Bone marrow (tissue), 2 donors: ENCODE measurements at regions not wholly inside any gene's neighbourhood (a gene's known extent, or its start where the extent isn't known, plus 50 kb on each side); places are given as distances from the start of the nearest gene placed in this dataset.
"Not testable (repeated sequence)": the region's sequence is repeated elsewhere in the genome, so short reads cannot be mapped to it uniquely, and the experiment has no call there.

Source experiments
- DNase-seq, 2 donors: peaks; one replicate each; lab custom pipeline; 2025; lab: John Stamatoyannopoulos, UW

- DNase-seq: no peak
Measured at GRCh38 chr15:35695003-35695402, 149.0 kb upstream of the DPH6 start.

GRCh38 chr15:35696767-35697231 is 150.8 kb upstream of the DPH6 start:
- DNase-seq: no peak

DNA sequence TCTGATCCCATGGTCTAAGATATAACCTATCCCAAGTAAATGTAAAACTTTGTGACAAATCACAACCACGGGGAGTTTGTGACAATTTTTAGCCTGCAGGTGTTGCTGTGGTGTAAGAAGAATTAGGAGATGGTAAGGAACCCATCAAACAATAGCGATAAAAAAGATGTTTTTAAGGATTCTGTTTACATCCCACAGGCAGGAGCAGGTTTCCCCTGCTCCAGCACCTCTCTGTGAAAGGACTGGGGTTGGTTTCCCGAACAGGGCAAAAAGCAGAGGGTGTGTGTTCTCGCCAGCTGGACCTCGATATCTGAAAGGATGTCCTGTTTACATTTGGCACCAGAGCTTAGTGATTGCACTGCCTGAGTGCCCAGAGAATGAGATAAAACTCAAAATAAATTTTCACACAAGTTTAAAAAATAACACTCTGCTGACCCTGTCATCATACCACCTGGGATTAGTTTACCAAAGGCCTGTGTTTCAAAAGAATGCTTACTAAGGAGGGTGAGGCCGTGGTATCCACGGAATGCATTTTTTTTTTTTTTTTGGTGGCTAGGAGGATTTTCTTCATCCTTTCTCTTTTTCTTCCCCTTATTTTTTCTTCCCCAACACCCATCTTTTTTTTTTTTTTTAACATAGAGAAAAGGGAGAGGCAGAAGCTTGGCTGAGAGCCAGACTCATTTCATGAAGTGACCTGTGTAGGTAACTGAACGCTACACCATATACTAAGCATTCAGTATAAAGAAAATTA is 151.8 kb upstream of the DPH6 start:
- DNase-seq: no peak

- DNase-seq: no peak
Measured at GRCh38 chr15:35698331-35698730, 152.4 kb upstream of the DPH6 start.

DNA sequence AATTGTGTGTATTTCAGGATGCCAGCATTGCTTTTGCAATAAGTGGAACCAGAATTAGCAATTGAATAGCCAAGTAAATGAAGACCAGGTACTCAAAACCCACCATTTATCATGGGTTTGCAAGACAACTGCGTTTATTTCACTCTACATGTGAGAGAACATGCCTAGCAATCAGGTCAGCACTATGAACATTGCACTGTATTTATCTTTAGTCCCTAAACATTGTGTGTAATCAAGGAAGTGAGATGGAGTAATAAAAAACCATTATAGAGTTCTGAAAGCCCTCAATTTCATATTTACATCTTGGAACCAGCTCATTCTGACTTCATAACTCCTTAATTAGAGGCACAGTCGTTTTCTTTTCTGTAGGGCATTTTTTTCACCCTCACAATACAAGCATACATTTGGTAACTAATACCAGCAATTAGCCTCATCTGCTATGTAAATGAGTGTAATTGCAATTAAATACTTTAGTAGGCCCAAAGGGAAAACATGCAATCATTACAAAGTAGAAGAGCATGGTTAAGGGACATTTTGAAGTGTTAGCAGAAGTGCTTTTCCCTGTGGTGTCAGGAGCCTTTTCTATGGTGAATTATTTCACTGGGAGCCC is 153.1 kb upstream of the DPH6 start:
- no peak for DNase-seq

- DNase-seq: not testable (repeated sequence)
Measured at GRCh38 chr15:35700091-35700593, 154.2 kb upstream of the DPH6 start.

- DNase-seq: no peak
Measured at GRCh38 chr15:35701402-35702046, 155.6 kb upstream of the DPH6 start.

DNA sequence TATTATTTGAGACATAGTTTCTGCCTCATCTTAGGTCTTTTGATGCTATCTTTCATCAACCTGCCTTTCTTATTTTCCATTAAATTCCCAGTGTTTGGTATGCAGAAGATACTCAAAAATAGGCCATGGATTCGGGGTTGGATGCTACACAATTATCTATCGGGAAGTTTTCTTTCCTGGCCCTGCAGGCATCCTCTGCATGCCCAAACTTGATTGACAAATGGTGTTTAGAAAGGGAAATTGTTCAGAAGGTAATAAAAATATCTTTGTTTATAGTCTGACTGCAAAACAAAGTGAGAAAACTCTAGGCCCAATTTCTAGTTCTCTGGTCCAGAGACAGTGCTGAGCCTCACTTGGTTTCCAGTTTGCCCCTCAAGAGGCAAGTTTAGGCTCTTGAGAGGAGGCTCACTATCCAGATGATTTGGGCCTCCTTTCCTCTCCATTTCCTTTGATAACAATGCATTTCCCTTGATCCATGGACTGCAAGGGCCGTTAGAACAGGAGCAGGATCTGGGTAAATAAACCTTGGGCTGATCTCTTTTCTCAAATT is 157.1 kb upstream of the DPH6 start:
- no peak for DNase-seq

- no peak for DNase-seq
Measured at GRCh38 chr15:35705030-35705883, 159.3 kb upstream of the DPH6 start.

GRCh38 chr15:35705884-35706585 is 160.1 kb upstream of the DPH6 start:
- DNase-seq: no peak

DNA sequence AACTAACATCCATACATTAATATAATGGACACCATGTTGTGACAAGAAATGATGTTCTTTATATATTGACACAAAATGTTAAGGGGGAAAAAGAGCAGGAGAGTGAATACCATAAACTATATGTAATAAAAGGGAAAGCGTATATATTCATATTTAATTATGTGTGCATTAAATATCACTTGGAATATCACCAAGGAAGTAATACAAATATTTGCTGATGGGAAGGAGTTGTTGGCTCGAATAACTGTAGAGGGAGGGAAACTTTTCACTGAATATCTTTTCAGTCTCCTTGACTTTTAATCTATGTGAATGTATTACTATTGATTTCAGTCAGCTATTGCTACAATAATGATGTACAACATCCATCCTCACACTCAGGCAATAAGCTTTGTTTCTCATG is 167.0 kb upstream of the DPH6 start:
- no peak for DNase-seq

DNA sequence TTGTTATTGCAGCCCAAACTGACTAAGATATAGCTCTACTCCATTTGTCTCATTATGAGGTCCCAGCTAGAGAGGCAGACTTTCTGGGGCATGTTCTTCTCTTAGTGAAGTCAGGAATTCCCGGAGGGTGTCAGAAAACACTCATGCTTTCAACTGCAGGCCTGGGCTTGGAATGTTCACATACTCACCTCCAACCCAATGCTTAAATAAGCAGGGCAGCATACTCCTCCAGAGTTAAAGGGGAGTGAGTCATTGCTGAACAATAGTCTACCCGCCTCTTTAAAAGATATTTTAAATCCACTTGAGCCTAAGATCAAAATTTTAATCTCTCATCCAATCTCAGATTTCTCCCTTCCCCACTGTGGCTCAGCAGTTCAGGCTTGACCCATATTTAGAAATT is 167.8 kb upstream of the DPH6 start:
- DNase-seq: no peak

DNA sequence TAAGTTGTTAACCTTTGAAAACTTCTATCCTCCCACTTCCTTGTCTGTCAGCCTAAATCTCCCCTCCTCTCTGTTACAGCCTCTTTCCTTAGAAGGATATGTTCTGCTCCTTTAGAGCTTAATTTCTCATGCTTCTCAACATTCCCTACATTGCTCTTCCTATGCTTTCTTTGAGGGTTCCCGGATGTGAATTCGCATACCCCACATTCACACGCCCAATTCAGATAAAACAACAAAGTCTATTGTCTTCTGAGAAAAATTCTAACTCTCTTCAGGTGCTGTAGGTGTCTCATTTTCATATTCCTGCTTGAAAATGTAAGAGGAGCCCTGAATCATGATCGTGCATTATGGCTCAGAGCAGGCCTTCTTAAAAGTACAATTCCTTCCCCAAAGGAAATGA is 171.8 kb upstream of the DPH6 start:
- DNase-seq: no peak

- DNase-seq: no peak
Measured at GRCh38 chr15:35720019-35720418, 174.1 kb upstream of the DPH6 start.

- no peak for DNase-seq
Measured at GRCh38 chr15:35720984-35721383, 175.0 kb upstream of the DPH6 start.

- no peak for DNase-seq
Measured at GRCh38 chr15:35721751-35722150, 175.8 kb upstream of the DPH6 start.

DNA sequence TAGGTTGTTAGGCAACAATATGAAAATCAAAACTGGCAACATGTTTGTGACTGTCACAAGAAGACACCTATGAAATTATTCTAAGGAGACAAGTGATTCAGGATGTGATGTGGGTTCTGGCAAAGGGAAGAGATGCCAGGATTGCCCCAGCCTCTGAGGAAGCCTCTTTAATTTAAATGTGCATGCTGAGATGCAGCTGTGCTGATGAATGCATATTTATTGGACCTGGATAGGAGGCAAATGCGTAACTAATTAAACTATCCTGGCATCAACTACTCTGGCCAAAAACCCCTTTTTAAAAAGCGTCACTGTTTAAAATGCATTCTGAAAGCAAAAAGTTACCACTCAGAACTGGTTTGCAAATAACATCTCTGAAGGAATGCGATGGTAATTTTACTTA is 176.5 kb upstream of the DPH6 start:
- DNase-seq: no peak

DNA sequence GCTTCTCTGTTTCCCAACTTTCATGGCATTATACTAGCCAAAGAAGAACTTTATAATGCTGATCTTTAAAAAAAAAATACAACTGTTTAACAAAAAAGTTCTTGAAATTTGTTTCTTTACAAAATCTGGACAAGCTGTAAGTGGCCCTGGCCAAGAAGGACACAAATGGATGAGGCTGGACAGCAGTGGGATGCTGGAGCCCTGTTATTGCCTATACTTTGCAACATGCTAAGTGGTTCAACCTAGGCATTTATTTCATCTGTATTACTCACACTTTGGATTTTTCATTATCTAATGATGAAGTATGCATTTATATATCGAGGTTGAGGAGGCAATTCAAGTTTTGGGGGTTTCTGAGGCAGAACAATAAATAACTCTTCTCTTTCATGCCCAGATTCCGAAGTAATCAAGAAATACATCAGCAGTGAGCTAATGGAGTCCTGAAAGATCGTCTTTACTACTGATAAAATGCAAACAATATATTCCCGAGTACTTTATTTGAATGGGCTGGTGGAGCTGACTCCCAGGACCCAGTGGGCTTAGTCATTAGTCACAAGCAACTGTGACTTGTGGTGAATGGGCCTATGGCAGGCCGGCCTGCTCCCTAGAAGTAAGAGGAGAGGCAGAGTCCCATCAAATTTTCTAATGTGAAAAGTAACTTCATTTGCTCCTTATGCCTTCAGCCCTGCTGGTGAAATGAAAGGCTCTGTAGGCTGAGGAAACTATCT is 177.3 kb upstream of the DPH6 start:
- DNase-seq: no peak

DNA sequence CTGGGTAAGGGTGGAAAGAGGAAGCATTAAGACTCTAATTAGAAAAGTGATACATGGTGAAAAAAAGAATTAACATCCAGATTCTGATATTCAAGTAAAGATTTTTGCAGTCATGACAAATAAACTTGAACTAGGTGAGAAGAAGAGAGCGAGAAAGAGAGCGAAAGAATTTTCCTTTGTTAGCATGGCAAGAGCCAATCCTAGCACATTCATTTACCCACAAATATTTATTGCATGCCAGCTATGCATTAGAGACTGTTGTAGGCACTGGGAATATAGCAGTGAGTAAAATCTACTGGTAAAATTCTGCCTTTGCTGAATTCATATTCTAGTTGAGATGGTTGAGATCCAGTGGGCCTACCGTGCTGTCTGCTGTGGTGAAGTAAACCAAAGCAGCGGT is 177.9 kb upstream of the DPH6 start:
- DNase-seq: no peak

GRCh38 chr15:35724626-35725025 is 178.7 kb upstream of the DPH6 start:
- no peak for DNase-seq

DNA sequence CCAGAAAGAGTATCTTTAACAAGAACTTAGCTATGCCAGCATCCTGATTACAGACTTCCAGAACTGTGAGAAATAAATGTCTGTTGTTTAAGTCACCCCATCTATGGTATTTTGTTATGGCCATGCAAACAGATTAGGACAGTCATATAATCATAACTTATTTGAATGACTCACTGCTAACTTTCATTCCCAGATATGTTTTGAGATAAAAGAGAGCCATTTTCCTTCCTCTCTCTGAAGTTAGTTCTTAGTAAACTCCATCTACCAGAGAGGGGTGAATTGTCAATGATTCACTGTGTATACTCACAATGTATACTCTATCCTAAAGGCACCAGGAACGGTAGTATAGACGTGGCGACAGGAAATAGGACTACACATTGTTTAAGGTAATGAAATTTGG is 179.4 kb upstream of the DPH6 start:
- DNase-seq: no peak
